MM.1S (cell line): ENCODE measurements at regions not wholly inside any gene's neighbourhood (a gene's known extent, or its start where the extent isn't known, plus 50 kb on each side); places are given as distances from the start of the nearest gene placed in this dataset.

Experiments
- DNase-seq: peaks from one replicate; pipeline ENCODE4 v3.0.0-alpha.2; 2015
- H2AFZ ChIP-seq: fragments of 300-600 bp; sonication (generic); 2 replicates; pipeline ENCODE4 v1.6.0; 2016; ENCODE audit warnings: antibody characterized with exemption, low read length
- H3F3A ChIP-seq: fragments of 300-600 bp; sonication (generic); 2 replicates; pipeline ENCODE4 v1.6.1; 2016; ENCODE audit warnings: mild to moderate bottlenecking, antibody characterized with exemption, low read length, moderate library complexity, mixed read lengths; ENCODE audit not compliant: insufficient read depth
- H3K27ac ChIP-seq: fragments of 300-600 bp; sonication (generic); 2 replicates; pipeline ENCODE4 v1.5.1; 2016; ENCODE audit warnings: mild to moderate bottlenecking, low read length
- H3K27me3 ChIP-seq: fragments of 300-600 bp; sonication (generic); replicated peaks from 2 replicates; pipeline ENCODE4 v1.6.0; 2016; ENCODE audit warnings: low read length; ENCODE audit not compliant: insufficient read depth
- H3K36me3 ChIP-seq: fragments of 300-600 bp; sonication (generic); replicated peaks from 2 replicates; pipeline ENCODE4 v1.6.1; 2016; ENCODE audit warnings: mild to moderate bottlenecking, low read length, mixed read lengths; ENCODE audit not compliant: insufficient read depth
- H3K4me1 ChIP-seq: fragments of 300-600 bp; sonication (generic); 2 replicates; pipeline ENCODE4 v1.6.1; 2016; ENCODE audit warnings: low read length, mixed read lengths
- H3K4me2 ChIP-seq: fragments of 300-600 bp; sonication (generic); 2 replicates; pipeline ENCODE4 v1.6.0; 2016; ENCODE audit warnings: low read depth, low read length
- H3K4me3 ChIP-seq: fragments of 300-600 bp; sonication (generic); 2 replicates; pipeline ENCODE4 v1.5.1; 2016; ENCODE audit warnings: low read length, mixed read lengths
- H3K79me2 ChIP-seq: fragments of 300-600 bp; sonication (generic); 2 replicates; pipeline ENCODE4 v1.6.1; 2016; ENCODE audit warnings: mixed run types, low read length, mixed read lengths
- H3K9ac ChIP-seq: fragments of 300-600 bp; sonication (generic); 2 replicates; pipeline ENCODE4 v1.6.1; 2016; ENCODE audit warnings: low read length, mixed read lengths
- H3K9me2 ChIP-seq: fragments of 300-600 bp; sonication (generic); replicated peaks from 2 replicates; pipeline ENCODE4 v1.6.1; 2016; ENCODE audit warnings: mild to moderate bottlenecking, low read length, mixed read lengths; ENCODE audit not compliant: insufficient read depth
- H3K9me3 ChIP-seq: fragments of 300-600 bp; sonication (generic); replicated peaks from 2 replicates; pipeline ENCODE4 v1.6.1; 2016; ENCODE audit warnings: mild to moderate bottlenecking, low read length, mixed read lengths; ENCODE audit not compliant: insufficient read depth
- H4K20me1 ChIP-seq: fragments of 300-600 bp; sonication (generic); 2 replicates; pipeline ENCODE4 v1.6.1; 2016; ENCODE audit warnings: mild to moderate bottlenecking, low read length, moderate library complexity, mixed read lengths; ENCODE audit not compliant: insufficient read depth
- EZH2 ChIP-seq: fragments of 300-600 bp; sonication (generic); optimal IDR thresholded peaks from 2 replicates; pipeline ENCODE3; 2017; ENCODE audit warnings: low read depth, mild to moderate bottlenecking, antibody characterized with exemption, low read length, mixed read lengths
- EZH2phosphoT487 ChIP-seq: fragments of 300-600 bp; sonication (generic); IDR thresholded peaks from 2 replicates; pipeline ENCODE4 v1.6.1; 2018; ENCODE audit warnings: antibody characterized with exemption, low read length
- TF ChIP-seq, protein P1 (sequence below): fragments of 300-600 bp; sonication (generic); IDR thresholded peaks from 2 replicates; pipeline ENCODE4 v1.5.1; 2016; ENCODE audit warnings: antibody characterized with exemption, low read length, mixed read lengths

DNA sequence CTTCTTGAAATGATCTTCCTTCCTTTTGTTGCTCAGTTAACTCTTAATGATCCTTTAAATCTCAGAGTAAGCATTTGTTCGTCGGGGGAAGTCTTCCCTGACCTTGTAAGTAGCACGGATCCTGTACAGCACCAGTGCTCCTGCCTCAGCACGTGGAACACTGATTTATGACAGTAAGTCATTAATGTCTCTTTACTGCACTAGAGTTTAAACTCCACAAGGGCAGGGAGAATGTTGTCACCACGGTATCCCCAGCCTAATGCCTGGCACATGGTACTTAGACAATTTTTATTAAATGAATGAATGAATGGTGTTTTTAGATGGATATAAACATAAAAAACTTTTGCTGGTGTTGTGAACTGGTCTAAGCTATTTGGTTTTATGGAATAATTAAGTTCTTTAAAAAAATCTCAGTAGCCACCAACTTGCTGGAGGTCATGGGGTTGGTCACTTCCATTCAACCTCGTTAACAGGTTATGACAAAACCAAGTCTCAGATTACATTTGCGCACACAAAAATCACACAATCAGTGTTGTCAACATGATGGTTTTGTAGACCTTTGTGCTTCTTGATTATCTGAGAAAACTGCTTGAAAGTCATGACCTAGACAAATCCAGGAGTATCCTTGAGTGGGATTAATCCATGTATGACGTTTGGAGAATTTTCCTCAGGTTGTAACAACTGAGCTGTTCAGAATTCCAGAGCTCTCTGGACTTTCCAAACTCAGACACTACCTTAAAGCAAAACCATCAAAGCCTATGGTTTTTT lies 326.9 kb downstream of the DUSP10 start:
- Histone ChIP-seq H2AFZ (no peak overlapping the region), H3K4me3 (no peak overlapping the region), H3K9me3 (no peaks in the 10 kb centered on the region), H3K36me3 (no peaks in the 10 kb centered on the region), H3K9ac (no peak overlapping the region), H3K4me2 (no peak overlapping the region), H3K27ac (no peak overlapping the region), H3K9me2 (no peaks in the 10 kb centered on the region), H3K79me2 (no peaks in the 10 kb centered on the region), H3K4me1 (no peaks in the 10 kb centered on the region), H3K27me3 (no peaks in the 10 kb centered on the region), H4K20me1 (no peaks in the 10 kb centered on the region), H3F3A (no peaks in the 10 kb centered on the region)
- TF ChIP-seq EZH2 (no peak), EZH2phosphoT487 (no peak)
- TF ChIP-seq, protein P1, sequence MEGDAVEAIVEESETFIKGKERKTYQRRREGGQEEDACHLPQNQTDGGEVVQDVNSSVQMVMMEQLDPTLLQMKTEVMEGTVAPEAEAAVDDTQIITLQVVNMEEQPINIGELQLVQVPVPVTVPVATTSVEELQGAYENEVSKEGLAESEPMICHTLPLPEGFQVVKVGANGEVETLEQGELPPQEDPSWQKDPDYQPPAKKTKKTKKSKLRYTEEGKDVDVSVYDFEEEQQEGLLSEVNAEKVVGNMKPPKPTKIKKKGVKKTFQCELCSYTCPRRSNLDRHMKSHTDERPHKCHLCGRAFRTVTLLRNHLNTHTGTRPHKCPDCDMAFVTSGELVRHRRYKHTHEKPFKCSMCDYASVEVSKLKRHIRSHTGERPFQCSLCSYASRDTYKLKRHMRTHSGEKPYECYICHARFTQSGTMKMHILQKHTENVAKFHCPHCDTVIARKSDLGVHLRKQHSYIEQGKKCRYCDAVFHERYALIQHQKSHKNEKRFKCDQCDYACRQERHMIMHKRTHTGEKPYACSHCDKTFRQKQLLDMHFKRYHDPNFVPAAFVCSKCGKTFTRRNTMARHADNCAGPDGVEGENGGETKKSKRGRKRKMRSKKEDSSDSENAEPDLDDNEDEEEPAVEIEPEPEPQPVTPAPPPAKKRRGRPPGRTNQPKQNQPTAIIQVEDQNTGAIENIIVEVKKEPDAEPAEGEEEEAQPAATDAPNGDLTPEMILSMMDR: no peak
- no peak for DNase-seq

DNA sequence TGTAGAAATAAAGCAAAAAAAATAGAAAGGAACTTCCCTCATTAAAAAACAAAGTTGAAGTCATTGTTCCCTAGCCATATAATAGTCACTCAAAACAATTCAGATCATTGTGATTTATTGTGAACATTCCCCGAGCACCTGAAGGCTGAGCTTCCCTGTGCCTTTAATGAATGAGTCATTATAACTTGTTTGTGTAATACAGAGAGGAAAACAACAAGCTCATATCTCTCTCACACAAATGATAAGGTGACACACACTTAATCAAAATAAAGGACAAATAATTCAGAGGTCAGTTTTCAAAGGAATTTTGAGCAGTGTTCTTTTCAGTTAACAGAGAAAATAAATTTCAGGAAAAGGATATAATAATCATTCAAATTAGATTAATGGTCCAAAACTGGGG lies 326.2 kb downstream of the DUSP10 start:
- Histone ChIP-seq H3K4me1 (no peaks in the 10 kb centered on the region), H3F3A (no peaks in the 10 kb centered on the region), H3K27ac (no peak overlapping the region), H3K4me2 (no peak overlapping the region), H3K27me3 (no peaks in the 10 kb centered on the region), H4K20me1 (no peaks in the 10 kb centered on the region), H2AFZ (no peak overlapping the region), H3K36me3 (no peaks in the 10 kb centered on the region), H3K79me2 (no peaks in the 10 kb centered on the region), H3K9me3 (no peaks in the 10 kb centered on the region), H3K9ac (no peak overlapping the region), H3K9me2 (no peaks in the 10 kb centered on the region), H3K4me3 (no peak overlapping the region)
- no peak for DNase-seq
- TF ChIP-seq, protein P1: no peak
- TF ChIP-seq EZH2 (no peak), EZH2phosphoT487 (no peak)

DNA sequence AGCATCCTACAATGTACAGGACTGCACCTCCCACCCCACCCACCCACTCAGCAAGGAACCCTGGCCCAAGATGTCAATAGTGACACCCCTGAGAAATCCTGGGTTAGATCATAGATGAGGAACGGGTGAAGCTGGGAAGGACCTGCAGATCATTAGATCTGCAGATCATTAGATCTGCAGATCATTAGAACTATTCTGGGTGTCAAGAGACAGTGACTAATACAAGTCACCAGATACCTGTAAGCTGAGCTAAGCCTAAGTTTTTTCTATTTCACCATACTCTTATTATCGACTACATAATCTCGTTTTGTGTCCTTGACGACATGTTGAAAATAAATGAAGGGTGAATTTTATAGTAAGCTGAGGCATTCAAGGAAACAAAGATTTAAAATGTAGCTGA lies 325.7 kb downstream of the DUSP10 start:
- H3K9ac ChIP-seq: no peak overlapping the region
- no peaks in the 10 kb centered on the region for H3F3A ChIP-seq
- H2AFZ ChIP-seq: no peak overlapping the region
- DNase-seq: no peak
- no peak overlapping the region for H3K4me3 ChIP-seq
- no peaks in the 10 kb centered on the region for H3K36me3 ChIP-seq
- no peaks in the 10 kb centered on the region for H4K20me1 ChIP-seq
- no peaks in the 10 kb centered on the region for H3K9me3 ChIP-seq
- H3K4me2 ChIP-seq: no peak overlapping the region
- no peaks in the 10 kb centered on the region for H3K4me1 ChIP-seq
- no peaks in the 10 kb centered on the region for H3K27me3 ChIP-seq
- TF ChIP-seq EZH2phosphoT487 (no peak), EZH2 (no peak)
- TF ChIP-seq, protein P1: no peak
- H3K79me2 ChIP-seq: no peaks in the 10 kb centered on the region
- H3K9me2 ChIP-seq: no peaks in the 10 kb centered on the region
- H3K27ac ChIP-seq: no peak overlapping the region
